H1 (cell line): ENCODE measurements at regions not wholly inside any gene's neighbourhood (a gene's known extent, or its start where the extent isn't known, plus 50 kb on each side); places are given as distances from the start of the nearest gene placed in this dataset.

Experiments used
- RXRA ChIP-seq: IDR thresholded peaks from 2 replicates; pipeline ENCODE4 v1.6.1; 2011; ENCODE audit warnings: low read depth, mild to moderate bottlenecking, low read length, moderate library complexity; ENCODE audit not compliant: insufficient read depth
- SP1 ChIP-seq: IDR thresholded peaks from 2 replicates; pipeline ENCODE4 v1.6.1; 2011; ENCODE audit warnings: low read depth, low read length

DNA sequence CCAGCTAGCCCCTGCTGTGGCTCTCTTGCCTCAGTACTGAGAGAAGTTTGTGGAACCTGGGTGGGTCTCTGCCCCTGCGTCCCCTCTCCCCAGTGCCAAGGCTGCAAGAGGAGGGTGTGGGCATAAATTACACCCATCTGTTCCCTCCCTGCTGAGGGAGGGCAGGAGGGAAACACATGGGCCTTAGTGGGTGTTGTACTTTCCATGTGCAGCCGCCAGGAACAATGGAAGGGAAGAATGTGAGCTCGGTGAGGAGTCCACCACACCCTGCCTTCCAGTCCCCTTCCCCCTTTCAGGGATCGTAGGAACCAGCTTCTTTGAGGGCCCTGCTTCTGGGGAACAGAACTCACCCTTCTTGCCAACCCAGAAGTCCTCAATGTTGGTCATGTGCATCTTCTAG lies 138.2 kb upstream of the KLF4 start (continued):
- TF ChIP-seq RXRA (no peak), SP1 (no peak)
